Esophagus squamous epithelium (tissue), 4 donors: ENCODE measurements at regions not wholly inside any gene's neighbourhood (a gene's known extent, or its start where the extent isn't known, plus 50 kb on each side); places are given as distances from the start of the nearest gene placed in this dataset.

Experiments used
- CTCF ChIP-seq, 6 experiments: fragments of 450-650 bp in 4 of 6; fragments of 200-600 bp in 2 of 6; sonication (generic) in 2 of 6; IDR thresholded peaks; one replicate each; pipeline ENCODE4 v1.5.1; 2016 to 2019; ENCODE audit warnings: antibody characterized with exemption in 6 of 6, mild to moderate bottlenecking in 4 of 6, moderate library complexity in 4 of 6
- POLR2A ChIP-seq, 4 donors: fragments of 450-650 bp; IDR thresholded peaks; one replicate each; pipeline ENCODE4 v1.6.1; 2017; ENCODE audit warnings: antibody characterized with exemption in 4 of 4, mild to moderate bottlenecking in 4 of 4, moderate library complexity in 3 of 4

GRCh38 chr14:42047421-42048055, 440.9 kb downstream of the LRFN5 start:
- TF ChIP-seq CTCF (IDR thresholded peaks at IDR 0.05) (no peak), POLR2A (IDR thresholded peaks at IDR 0.05) (no peak)
